Fibroblast of gingiva (primary cell): ENCODE measurements at regions not wholly inside any gene's neighbourhood (a gene's known extent, or its start where the extent isn't known, plus 50 kb on each side); places are given as distances from the start of the nearest gene placed in this dataset.
"Not testable (repeated sequence)": the region's sequence is repeated elsewhere in the genome, so short reads cannot be mapped to it uniquely, and the experiment has no call there.

Experiments used
- DNase-seq: peaks from one replicate; pipeline ENCODE4 v3.0.0-alpha.2; 2011; ENCODE audit warnings: low read depth

DNA sequence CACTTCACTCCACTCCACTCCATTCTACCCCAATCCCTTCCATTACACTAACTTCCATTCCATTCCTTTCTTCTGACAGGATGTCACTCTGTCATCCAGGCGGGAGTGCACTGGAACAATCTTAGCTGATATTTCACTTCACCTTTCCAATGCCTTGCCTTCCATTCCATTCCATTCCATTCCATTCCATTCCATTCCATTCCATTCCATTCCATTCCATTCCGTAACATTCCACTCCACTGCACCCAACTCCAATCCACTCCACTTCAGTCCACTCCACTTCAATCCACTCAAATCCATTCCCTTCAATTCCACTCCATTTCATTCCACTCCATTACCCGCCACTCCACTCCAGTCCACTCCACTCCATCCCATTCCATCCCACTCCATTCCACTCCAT is 1099.4 kb downstream of the TSPY10 start:
- peak; percentile 85 for DNase-seq

GRCh38 chrY:10648813-10649212 is 1121.1 kb downstream of the TSPY10 start:
- not testable (repeated sequence) for DNase-seq

DNA sequence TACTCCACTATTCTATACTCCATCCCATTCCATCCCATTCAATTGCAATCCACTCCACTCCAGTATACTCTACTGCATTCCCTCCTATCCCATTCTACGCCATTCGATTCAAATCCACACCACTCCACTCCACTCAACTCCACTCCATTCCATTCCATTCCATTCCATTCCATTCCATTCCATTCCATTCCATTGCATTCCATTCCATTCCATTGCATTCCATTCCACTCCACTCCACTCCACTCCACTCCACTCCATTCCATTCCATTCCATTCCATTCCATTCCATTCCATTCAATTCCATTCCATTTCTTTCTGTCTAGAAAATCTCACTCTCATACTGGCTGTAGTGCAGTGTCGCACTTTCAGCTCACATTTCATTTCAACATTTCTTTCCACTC is 1129.4 kb downstream of the TSPY10 start:
- not testable (repeated sequence) for DNase-seq

DNA sequence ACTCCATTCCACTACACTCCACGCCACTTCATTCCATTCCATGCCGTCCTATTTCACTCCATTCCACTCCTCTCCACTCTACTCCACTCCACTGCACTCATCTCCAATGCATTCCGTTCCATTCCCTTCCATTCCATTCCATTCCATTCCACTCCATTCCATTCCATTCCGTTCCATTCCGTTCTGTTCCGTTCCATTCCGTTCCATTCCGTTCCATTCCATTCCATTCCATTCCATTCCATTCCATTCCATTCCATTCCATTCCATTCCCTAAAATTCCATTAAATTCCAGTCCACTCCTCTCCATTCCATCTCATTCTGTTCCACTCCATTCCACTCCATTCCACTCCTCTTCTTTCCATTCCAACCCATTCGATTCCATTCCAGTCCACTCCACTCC is 1139.1 kb downstream of the TSPY10 start:
- no peak for DNase-seq

- DNase-seq = no peak
These were observed 1158.7 kb downstream of the TSPY10 start for GRCh38 chrY:10686414-10686813.
